WTC11 (cell line): ENCODE measurements at regions not wholly inside any gene's neighbourhood (a gene's known extent, or its start where the extent isn't known, plus 50 kb on each side); places are given as distances from the start of the nearest gene placed in this dataset.

ENCODE experiments used
- ATAC-seq: fragments of 200-7000 bp; cut with Tn5 transposase; 2 replicates; pipeline ENCODE4 v1.10.0; 2021; ENCODE audit warnings: mild to moderate bottlenecking, moderate library complexity
- CTCF ChIA-PET: fragments of 300-600 bp; sonication (Branson Sonifier 250); formaldehyde crosslinking; loops from one replicate; lab custom pipeline; 2021; ENCODE audit warnings: antibody characterized with exemption; lab: Charles Lee
- POLR2A ChIA-PET: fragments of 350-600 bp; sonication (Branson Sonifier 250); formaldehyde crosslinking; loops from one replicate; lab custom pipeline; 2021; ENCODE audit warnings: antibody characterized with exemption; lab: Charles Lee
- DNase-seq: peaks from one replicate; pipeline ENCODE4 v3.0.0; 2021; ENCODE audit warnings: low spot score
- H3K27ac Mint-ChIP-seq: 2 replicates; pipeline ENCODE4 v1.8.0; 2021; ENCODE audit warnings: mixed read lengths
- H3K27me3 Mint-ChIP-seq: 2 replicates; pipeline ENCODE4 v1.8.0; 2021; ENCODE audit warnings: low read depth, mild to moderate bottlenecking, moderate library complexity, mixed read lengths
- H3K36me3 Mint-ChIP-seq: 2 replicates; pipeline ENCODE4 v1.8.0; 2021; ENCODE audit warnings: mixed read lengths
- H3K4me1 Mint-ChIP-seq: 2 replicates; pipeline ENCODE4 v1.8.0; 2022; ENCODE audit warnings: mixed read lengths
- H3K4me3 Mint-ChIP-seq: 2 replicates; pipeline ENCODE4 v1.8.0; 2021; ENCODE audit warnings: mild to moderate bottlenecking, moderate library complexity, mixed read lengths
- H3K9me3 Mint-ChIP-seq: 2 replicates; pipeline ENCODE4 v1.8.0; 2021; ENCODE audit warnings: mixed read lengths
- AFF4 ChIP-seq: sonication (generic); formaldehyde crosslinking; IDR thresholded peaks from 2 replicates; pipeline ENCODE4 v1.8.1; 2023; ENCODE audit warnings: mild to moderate bottlenecking, missing genetic modification reagents, borderline replicate concordance
- ARID4B ChIP-seq: sonication (generic); formaldehyde crosslinking; IDR thresholded peaks from 2 replicates; pipeline ENCODE4 v1.8.0; 2023; ENCODE audit warnings: missing genetic modification reagents, mild to moderate bottlenecking, borderline replicate concordance
- ESRRA ChIP-seq: sonication (generic); formaldehyde crosslinking; IDR thresholded peaks from 2 replicates; pipeline ENCODE4 v1.8.1; 2022; ENCODE audit warnings: mild to moderate bottlenecking, missing genetic modification reagents, borderline replicate concordance
- FOXP1 ChIP-seq: sonication (generic); formaldehyde crosslinking; IDR thresholded peaks from 2 replicates; pipeline ENCODE4 v1.8.0; 2022; ENCODE audit warnings: missing genetic modification reagents, mild to moderate bottlenecking, moderate library complexity, borderline replicate concordance
- GABPB1 ChIP-seq: sonication (generic); formaldehyde crosslinking; IDR thresholded peaks from 2 replicates; pipeline ENCODE4 v1.8.1; 2023; ENCODE audit warnings: mild to moderate bottlenecking, missing genetic modification reagents
- HMGXB4 ChIP-seq: sonication (generic); formaldehyde crosslinking; IDR thresholded peaks from 2 replicates; pipeline ENCODE4 v1.8.1; 2023; ENCODE audit warnings: mild to moderate bottlenecking, moderate library complexity, missing genetic modification reagents
- IRF2 ChIP-seq: sonication (generic); formaldehyde crosslinking; IDR thresholded peaks from 2 replicates; pipeline ENCODE4 v1.8.0; 2022; ENCODE audit warnings: low read depth, missing genetic modification reagents, borderline replicate concordance
- JUN ChIP-seq: sonication (generic); formaldehyde crosslinking; IDR thresholded peaks from 2 replicates; pipeline ENCODE4 v1.8.0; 2023; ENCODE audit warnings: mild to moderate bottlenecking, missing genetic modification reagents
- KAT7 ChIP-seq: sonication (generic); formaldehyde crosslinking; IDR thresholded peaks from 2 replicates; pipeline ENCODE4 v1.8.1; 2023; ENCODE audit warnings: missing genetic modification reagents, mild to moderate bottlenecking, borderline replicate concordance
- NFATC4 ChIP-seq: fragments of 250-450 bp; sonication (Bioruptor Pico); IDR thresholded peaks from 2 replicates; pipeline ENCODE4 v1.9.0; 2021; ENCODE audit warnings: mild to moderate bottlenecking
- NFE2L1 ChIP-seq: sonication (generic); formaldehyde crosslinking; IDR thresholded peaks from 2 replicates; pipeline ENCODE4 v1.8.1; 2023; ENCODE audit warnings: missing genetic modification reagents
- NR1H2 ChIP-seq: sonication (generic); formaldehyde crosslinking; IDR thresholded peaks from 2 replicates; pipeline ENCODE4 v1.9.0; 2021; ENCODE audit warnings: mild to moderate bottlenecking, moderate library complexity, missing genetic modification reagents
- TCF7 ChIP-seq: sonication (generic); formaldehyde crosslinking; IDR thresholded peaks from 2 replicates; pipeline ENCODE4 v1.8.0; 2022; ENCODE audit warnings: mild to moderate bottlenecking, low read depth, missing genetic modification reagents, moderate library complexity
- ZNF512 ChIP-seq: sonication (generic); formaldehyde crosslinking; IDR thresholded peaks from 2 replicates; pipeline ENCODE4 v1.8.1; 2022; ENCODE audit warnings: missing genetic modification reagents, borderline replicate concordance
- ZNF532 ChIP-seq: fragments of 250-450 bp; sonication (Bioruptor Pico); IDR thresholded peaks from 2 replicates; pipeline ENCODE4 v1.9.0; 2021; ENCODE audit warnings: mild to moderate bottlenecking, borderline replicate concordance
- ZNF671 ChIP-seq: fragments of 250-450 bp; sonication (Bioruptor Pico); IDR thresholded peaks from 2 replicates; pipeline ENCODE4 v1.8.0; 2021; ENCODE audit warnings: mild to moderate bottlenecking

- TF ChIP-seq ARID4B (CRISPR knock-in tag) (no peak), ESRRA (CRISPR knock-in tag) (no peak), IRF2 (CRISPR knock-in tag) (no peak), ZNF532 (CRISPR knock-in tag) (no peak)
Measured at GRCh38 chr7:156515911-156516790, 124.4 kb upstream of the RNF32 start (continued).

- Mint-ChIP-seq H3K9me3 (peaks cover 31% of the 10 kb centered on the region), H3K36me3 (peaks cover 6% of the 10 kb centered on the region), H3K27ac (no peak overlapping the region), H3K27me3 (no peaks in the 10 kb centered on the region), H3K4me1 (peaks cover 3% of the 10 kb centered on the region; the same call in 1 of the 2 replicates), H3K4me3 (no peak overlapping the region)
- POLR2A ChIA-PET = no interaction called here
- CTCF ChIA-PET = no interaction called here
- ATAC-seq (no peak), DNase-seq (no peak)
- no peak for TF ChIP-seq TCF7 (CRISPR knock-in tag)
- no peak for TF ChIP-seq ZNF671
- TF ChIP-seq NFATC4 (CRISPR knock-in tag) = no peak
Measured at GRCh38 chr7:156514851-156515250, 125.7 kb upstream of the RNF32 start.

GRCh38 chr7:156511426-156511825 is 129.1 kb upstream of the RNF32 start:
- Mint-ChIP-seq H3K9me3 (peaks cover 35% of the 10 kb centered on the region), H3K27me3 (peaks cover 4% of the 10 kb centered on the region; the same call in 1 of the 2 replicates), H3K4me1 (peaks cover 2% of the 10 kb centered on the region; the same call in 1 of the 2 replicates), H3K36me3 (peaks cover 6% of the 10 kb centered on the region), H3K27ac (no peak overlapping the region), H3K4me3 (no peak overlapping the region)
- POLR2A ChIA-PET = no interaction called here
- CTCF ChIA-PET = interaction anchor here (0.6 kb wide), 1 partner anchor 232 kb away, joined by 4 read pairs; no protein-coding TSS in a partner anchor
- ATAC-seq (no peak), DNase-seq (no peak)
- TF ChIP-seq NR1H2 (CRISPR knock-in tag) = no peak
- TF ChIP-seq HMGXB4 (CRISPR knock-in tag) = no peak
- no peak for TF ChIP-seq FOXP1
- no peak for TF ChIP-seq KAT7 (CRISPR knock-in tag)
- TF ChIP-seq NFATC4 (CRISPR knock-in tag) = no peak
- TF ChIP-seq GABPB1 (CRISPR knock-in tag) = no peak
- TF ChIP-seq AFF4 (CRISPR knock-in tag) = no peak
- no peak for TF ChIP-seq NFE2L1 (CRISPR knock-in tag)
- no peak for TF ChIP-seq JUN (CRISPR knock-in tag)
- no peak for TF ChIP-seq ZNF512 (CRISPR knock-in tag)
